Smooth muscle cell (in vitro differentiated cells): ENCODE measurements at regions not wholly inside any gene's neighbourhood (a gene's known extent, or its start where the extent isn't known, plus 50 kb on each side); places are given as distances from the start of the nearest gene placed in this dataset.
"Not testable (repeated sequence)": the region's sequence is repeated elsewhere in the genome, so short reads cannot be mapped to it uniquely, and the experiment has no call there.

Experiments
- DNase-seq: peaks from one replicate; lab custom pipeline; 2025; ENCODE audit not compliant: unreplicated experiment; lab: John Stamatoyannopoulos, UW
- H2AFZ ChIP-seq: fragments of 200-600 bp; sonication (generic); 2 replicates; pipeline ENCODE4 v1.6.0; 2016; ENCODE audit warnings: antibody characterized with exemption, low read depth, mild to moderate bottlenecking
- H3F3A ChIP-seq: fragments of 200-600 bp; sonication (generic); 2 replicates; pipeline ENCODE4 v1.6.0; 2017; ENCODE audit warnings: antibody characterized with exemption, low read depth
- H3K27ac ChIP-seq: fragments of 200-600 bp; sonication (generic); 2 replicates; pipeline ENCODE4 v1.5.1; 2016; ENCODE audit warnings: low read depth, mild to moderate bottlenecking
- H3K27me3 ChIP-seq: fragments of 200-600 bp; sonication (generic); 2 replicates; pipeline ENCODE4 v1.6.1; 2016; ENCODE audit warnings: low read depth, mild to moderate bottlenecking
- H3K36me3 ChIP-seq: fragments of 200-600 bp; sonication (generic); 2 replicates; pipeline ENCODE4 v1.5.1; 2016; ENCODE audit warnings: low read depth
- H3K4me1 ChIP-seq: fragments of 200-600 bp; sonication (generic); 2 replicates; pipeline ENCODE4 v1.5.1; 2016; ENCODE audit warnings: low read depth
- H3K4me2 ChIP-seq: fragments of 200-600 bp; sonication (generic); 2 replicates; pipeline ENCODE4 v1.6.0; 2016; ENCODE audit warnings: mild to moderate bottlenecking
- H3K4me3 ChIP-seq: fragments of 200-600 bp; sonication (generic); 2 replicates; pipeline ENCODE4 v1.5.1; 2016; ENCODE audit warnings: mild to moderate bottlenecking
- H3K79me2 ChIP-seq: fragments of 200-600 bp; sonication (generic); 2 replicates; pipeline ENCODE4 v1.6.0; 2016; ENCODE audit warnings: low read depth, mild to moderate bottlenecking
- H3K9ac ChIP-seq: fragments of 200-600 bp; sonication (generic); 2 replicates; pipeline ENCODE4 v1.6.0; 2016; ENCODE audit warnings: low read depth
- H3K9me3 ChIP-seq: fragments of 200-600 bp; sonication (generic); replicated peaks from 2 replicates; pipeline ENCODE4 v1.5.1; 2016; ENCODE audit warnings: low read depth
- H4K20me1 ChIP-seq: fragments of 200-600 bp; sonication (generic); 2 replicates; pipeline ENCODE4 v1.6.0; 2016; ENCODE audit warnings: low read depth
- CTCF ChIP-seq: fragments of 200-600 bp; sonication (generic); IDR thresholded peaks from 2 replicates; pipeline ENCODE4 v1.5.1; 2017; ENCODE audit warnings: borderline replicate concordance, mild to moderate bottlenecking, antibody characterized with exemption; ENCODE audit not compliant: insufficient read depth, poor library complexity, severe bottlenecking
- WGBS: methylation state at CpG from one replicate; pipeline ENCODE4 v1.1.7; 2016; ENCODE audit warnings: low lambda C conversion rate; 5-methylcytosine and 5-hydroxymethylcytosine counted together

- no peaks in the 10 kb centered on the region for H3K9me3 ChIP-seq
- no peaks in the 10 kb centered on the region for H3K27me3 ChIP-seq
- no peaks in the 10 kb centered on the region for H3K36me3 ChIP-seq
- no peaks in the 10 kb centered on the region for H4K20me1 ChIP-seq
- H3K4me2 ChIP-seq = no peak overlapping the region
- TF ChIP-seq CTCF = no peak
- WGBS = 48% methylated on average over 4 of the region's 4 CpGs
- DNase-seq = no peak
- no peak overlapping the region for H3K27ac ChIP-seq
- no peak overlapping the region for H3K4me3 ChIP-seq
- no peaks in the 10 kb centered on the region for H3K79me2 ChIP-seq
- no peak overlapping the region for H2AFZ ChIP-seq
- no peak overlapping the region for H3K9ac ChIP-seq
- H3K4me1 ChIP-seq = no peaks in the 10 kb centered on the region
- H3F3A ChIP-seq = no peaks in the 10 kb centered on the region
These were observed 282.4 kb downstream of the C11orf87 start for GRCh38 chr11:109704432-109704831.

DNA sequence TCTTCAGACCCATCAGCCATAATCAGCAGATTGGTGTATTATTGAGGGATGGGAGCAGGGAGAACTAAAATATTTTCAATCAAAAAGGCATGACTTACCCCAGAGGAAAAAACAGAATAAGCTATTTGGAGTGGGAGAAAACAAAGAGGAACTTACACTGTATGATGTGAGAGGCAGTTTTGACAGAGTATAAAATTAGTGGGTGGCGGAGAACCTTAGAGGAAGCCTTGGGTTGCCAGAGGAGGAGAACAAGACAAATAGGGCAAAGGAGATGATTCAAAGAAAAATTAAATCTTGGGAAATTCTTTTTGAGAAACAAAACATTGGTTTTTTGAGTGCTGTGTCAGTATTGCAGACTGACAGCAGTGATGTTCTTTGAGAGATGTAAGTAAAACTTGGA is 285.0 kb downstream of the C11orf87 start:
- no peaks in the 10 kb centered on the region for H3K9me3 ChIP-seq
- no peak overlapping the region for H3K27ac ChIP-seq
- no peaks in the 10 kb centered on the region for H3K79me2 ChIP-seq
- no peak for DNase-seq
- no peak overlapping the region for H3K4me2 ChIP-seq
- H4K20me1 ChIP-seq = no peaks in the 10 kb centered on the region
- no peaks in the 10 kb centered on the region for H3K4me1 ChIP-seq
- no peak for TF ChIP-seq CTCF
- no peak overlapping the region for H3K9ac ChIP-seq
- no peaks in the 10 kb centered on the region for H3K27me3 ChIP-seq
- H3F3A ChIP-seq = no peaks in the 10 kb centered on the region
- no peak overlapping the region for H3K4me3 ChIP-seq
- no peaks in the 10 kb centered on the region for H3K36me3 ChIP-seq
- no peak overlapping the region for H2AFZ ChIP-seq
- 96% methylated on average over 1 of the region's 1 CpG for WGBS

DNA sequence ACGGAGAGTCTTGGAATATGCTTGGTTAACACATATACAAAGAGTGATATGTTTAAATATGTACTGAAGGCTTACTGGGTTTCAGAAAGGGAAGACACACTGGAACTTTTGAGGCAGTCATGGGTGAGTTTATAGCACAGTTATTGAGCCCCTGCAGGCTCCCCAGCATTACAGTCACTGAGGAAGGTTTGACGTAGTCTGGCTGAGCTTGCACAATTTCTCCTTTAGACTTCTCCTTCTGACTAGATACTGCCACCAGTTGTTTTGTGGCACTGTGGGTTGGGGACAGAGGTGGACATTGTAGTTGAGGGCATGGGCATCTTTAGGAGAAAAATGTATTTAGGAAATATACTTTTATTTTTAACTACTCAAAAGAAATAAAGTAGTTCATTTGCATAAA is 285.4 kb downstream of the C11orf87 start:
- DNase-seq = no peak
- Histone ChIP-seq H3K79me2 (no peaks in the 10 kb centered on the region), H3K27ac (no peak overlapping the region), H3K9ac (no peak overlapping the region), H3F3A (no peaks in the 10 kb centered on the region), H3K4me1 (no peaks in the 10 kb centered on the region), H3K9me3 (no peaks in the 10 kb centered on the region), H4K20me1 (no peaks in the 10 kb centered on the region), H3K4me2 (no peak overlapping the region), H3K4me3 (no peak overlapping the region), H2AFZ (no peak overlapping the region), H3K27me3 (no peaks in the 10 kb centered on the region), H3K36me3 (no peaks in the 10 kb centered on the region)
- WGBS = 84% methylated on average over 2 of the region's 2 CpGs
- TF ChIP-seq CTCF = no peak

DNA sequence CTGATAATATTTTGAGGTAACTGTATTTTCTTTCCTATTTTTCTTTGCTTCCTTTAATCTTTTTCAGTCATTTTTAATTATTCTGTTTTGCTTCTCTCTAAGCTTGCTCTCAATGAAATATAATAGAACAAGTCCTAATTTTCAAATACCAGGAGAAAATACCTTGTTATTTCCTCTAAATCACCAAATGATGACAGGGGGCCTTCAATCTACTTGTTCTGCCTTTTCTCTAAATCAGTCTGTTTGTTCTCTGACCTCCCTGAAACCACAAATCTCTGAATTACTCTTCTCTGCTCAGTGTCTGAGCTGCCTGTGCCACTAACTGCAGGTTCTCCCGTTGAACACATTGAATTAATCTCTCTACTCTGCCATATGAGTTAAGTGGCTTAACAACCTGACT is 286.2 kb downstream of the C11orf87 start:
- no peak for TF ChIP-seq CTCF
- Histone ChIP-seq H3F3A (no peaks in the 10 kb centered on the region), H3K4me2 (no peak overlapping the region), H3K9ac (no peak overlapping the region), H2AFZ (no peak overlapping the region), H3K36me3 (no peaks in the 10 kb centered on the region), H3K4me1 (no peaks in the 10 kb centered on the region), H3K27me3 (no peaks in the 10 kb centered on the region), H4K20me1 (no peaks in the 10 kb centered on the region), H3K9me3 (no peaks in the 10 kb centered on the region), H3K27ac (no peak overlapping the region), H3K79me2 (no peaks in the 10 kb centered on the region), H3K4me3 (no peak overlapping the region)
- no peak for DNase-seq
- 11% methylated on average over 1 of the region's 1 CpG for WGBS

DNA sequence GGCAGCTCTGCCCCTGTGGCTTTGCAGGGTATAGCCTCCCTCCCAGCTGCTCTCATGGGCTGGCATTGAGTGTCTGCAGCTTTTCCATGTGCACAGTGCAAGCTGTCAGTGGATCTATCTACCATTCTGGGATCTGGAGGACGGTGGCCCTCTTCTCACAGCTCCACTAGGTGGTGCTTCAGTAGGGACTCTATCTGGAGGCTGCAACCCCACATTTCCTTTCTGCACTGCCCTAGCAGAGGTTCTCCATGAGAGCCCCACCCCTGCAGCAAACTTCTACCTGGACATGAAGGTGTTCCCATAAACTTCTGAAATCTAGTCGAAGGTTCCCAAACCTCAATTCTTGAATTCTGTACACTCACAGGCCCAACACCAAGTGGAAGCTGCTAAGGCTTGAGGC is 292.5 kb downstream of the C11orf87 start:
- not testable (repeated sequence) for H3K79me2 ChIP-seq, DNase-seq, H3K36me3 ChIP-seq, H3K9ac ChIP-seq, H3K9me3 ChIP-seq, H3K4me1 ChIP-seq, H2AFZ ChIP-seq, H4K20me1 ChIP-seq, H3K27ac ChIP-seq, H3F3A ChIP-seq, H3K4me3 ChIP-seq, H3K4me2 ChIP-seq, H3K27me3 ChIP-seq
- 92% methylated on average over 2 of the region's 2 CpGs for WGBS

GRCh38 chr11:109715424-109715823 is 293.4 kb downstream of the C11orf87 start:
- not testable (repeated sequence) for H3K4me3 ChIP-seq
- 80% methylated on average over 4 of the region's 4 CpGs for WGBS

More at GRCh38 chr11:109715424-109715823, 293.4 kb downstream of the C11orf87 start:
- not testable (repeated sequence) for H3K27ac ChIP-seq, H4K20me1 ChIP-seq, DNase-seq, H2AFZ ChIP-seq, H3K79me2 ChIP-seq, H3K4me1 ChIP-seq, H3K9ac ChIP-seq, H3K27me3 ChIP-seq, H3K36me3 ChIP-seq, H3K4me2 ChIP-seq, H3K9me3 ChIP-seq, H3F3A ChIP-seq
